ENCODE measurements at regions not wholly inside any gene's neighbourhood (a gene's known extent, or its start where the extent isn't known, plus 50 kb on each side); places are given as distances from the start of the nearest gene placed in this dataset.
A peak's percentile ranks its signal among the peaks of the same experiment; 100 is the strongest.

GRCh38 chr13:89568276-89568675, 1779.2 kb upstream of the MIR17HG start:
- no peak for TF ChIP-seq CTCF (conservative IDR thresholded peaks at IDR 0.05; ENCODE audit: low read depth, low read length)
- H3K4me3 ChIP-seq (ENCODE audit: low read depth, low read length) = no peak overlapping the region
- no peak for DNase-seq (ENCODE audit: low read depth)

GRCh38 chr13:89568746-89569145, 1778.7 kb upstream of the MIR17HG start:
- DNase-seq (ENCODE audit: low read depth) = no peak
- TF ChIP-seq CTCF (conservative IDR thresholded peaks at IDR 0.05; ENCODE audit: low read depth, low read length) = no peak
- no peak overlapping the region for H3K4me3 ChIP-seq (ENCODE audit: low read depth, low read length)

GRCh38 chr13:89571676-89572075, 1775.8 kb upstream of the MIR17HG start:
- no peak for DNase-seq (ENCODE audit: low read depth)

GRCh38 chr13:89574077-89574476, 1773.4 kb upstream of the MIR17HG start:
- DNase-seq (ENCODE audit: low read depth) = no peak
- H3K4me3 ChIP-seq (ENCODE audit: low read depth, low read length) = no peak overlapping the region
- no peak for TF ChIP-seq CTCF (conservative IDR thresholded peaks at IDR 0.05; ENCODE audit: low read depth, low read length)

More at GRCh38 chr13:89571676-89572075, 1775.8 kb upstream of the MIR17HG start:
- TF ChIP-seq CTCF (conservative IDR thresholded peaks at IDR 0.05; ENCODE audit: low read depth, low read length) = no peak
- H3K4me3 ChIP-seq (ENCODE audit: low read depth, low read length) = no peak overlapping the region

- peak; percentile 26 for TF ChIP-seq CTCF (conservative IDR thresholded peaks at IDR 0.05; ENCODE audit: low read depth, low read length)
- DNase-seq (ENCODE audit: low read depth) = no peak
Observed at GRCh38 chr13:89577301-89577700, 1770.2 kb upstream of the MIR17HG start.

GRCh38 chr13:89584058-89584620, 1763.3 kb upstream of the MIR17HG start:
- no peak for TF ChIP-seq CTCF (conservative IDR thresholded peaks at IDR 0.05; ENCODE audit: low read depth, low read length)
- no peak for DNase-seq (ENCODE audit: low read depth)
- no peak overlapping the region for H3K4me3 ChIP-seq (ENCODE audit: low read depth, low read length)

More at GRCh38 chr13:89577301-89577700, 1770.2 kb upstream of the MIR17HG start:
- H3K4me3 ChIP-seq (ENCODE audit: low read depth, low read length) = no peak overlapping the region

GRCh38 chr13:89602655-89603054, 1744.8 kb upstream of the MIR17HG start:
- H3K4me3 ChIP-seq (ENCODE audit: low read depth, low read length) = no peak overlapping the region

More at GRCh38 chr13:89602655-89603054, 1744.8 kb upstream of the MIR17HG start:
- no peak for TF ChIP-seq CTCF (conservative IDR thresholded peaks at IDR 0.05; ENCODE audit: low read depth, low read length)
- DNase-seq (ENCODE audit: low read depth) = no peak

Data from epithelial cell of proximal tubule (primary cell).